ENCODE measurements at regions not wholly inside any gene's neighbourhood (a gene's known extent, or its start where the extent isn't known, plus 50 kb on each side); places are given as distances from the start of the nearest gene placed in this dataset.

GRCh38 chr6:81844686-81845085 is 92.2 kb upstream of the TENT5A start:
- TF ChIP-seq CTCF (IDR thresholded peaks at IDR 0.05) (no peak), POLR2A (IDR thresholded peaks at IDR 0.05) (no peak)
